Tibial nerve (tissue), 4 donors: ENCODE measurements at regions not wholly inside any gene's neighbourhood (a gene's known extent, or its start where the extent isn't known, plus 50 kb on each side); places are given as distances from the start of the nearest gene placed in this dataset.

Experiments
- EP300 ChIP-seq, 2 donors: sonication (generic); formaldehyde crosslinking; IDR thresholded peaks; one replicate each; pipeline ENCODE4 v1.6.1; 2017; ENCODE audit warnings: antibody characterized with exemption in 2 of 2, mild to moderate bottlenecking in 1 of 2
- TF ChIP-seq, protein P1 (sequence below), 5 experiments: fragments of 200-600 bp in 3 of 5; fragments of 450-650 bp in 2 of 5; sonication (generic) in 3 of 5; IDR thresholded peaks; one replicate each; pipeline ENCODE4 v1.5.1; 2016 to 2019; ENCODE audit warnings: antibody characterized with exemption in 5 of 5, mild to moderate bottlenecking in 3 of 5, moderate library complexity in 2 of 5

DNA sequence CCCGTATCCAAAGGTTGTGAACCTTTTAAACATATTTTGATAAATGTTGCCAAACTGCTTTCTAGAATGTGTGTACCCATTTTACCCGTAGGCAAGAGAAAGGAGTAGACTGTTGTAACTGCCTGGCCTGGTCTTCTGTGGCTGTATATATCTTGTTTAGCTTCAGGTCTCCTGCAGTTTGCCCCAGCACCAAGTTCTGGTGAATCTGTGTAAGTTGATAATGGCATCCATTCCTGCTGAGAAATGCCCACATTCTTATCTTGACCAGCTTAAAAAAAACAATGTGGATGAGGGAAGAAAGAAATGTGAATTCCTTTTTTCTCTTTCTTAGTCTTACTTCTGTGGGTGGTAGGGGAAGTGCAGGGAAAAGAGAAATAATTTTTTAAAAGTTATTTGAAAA lies 53.3 kb upstream of the TLE3 start:
- TF ChIP-seq, protein P1, sequence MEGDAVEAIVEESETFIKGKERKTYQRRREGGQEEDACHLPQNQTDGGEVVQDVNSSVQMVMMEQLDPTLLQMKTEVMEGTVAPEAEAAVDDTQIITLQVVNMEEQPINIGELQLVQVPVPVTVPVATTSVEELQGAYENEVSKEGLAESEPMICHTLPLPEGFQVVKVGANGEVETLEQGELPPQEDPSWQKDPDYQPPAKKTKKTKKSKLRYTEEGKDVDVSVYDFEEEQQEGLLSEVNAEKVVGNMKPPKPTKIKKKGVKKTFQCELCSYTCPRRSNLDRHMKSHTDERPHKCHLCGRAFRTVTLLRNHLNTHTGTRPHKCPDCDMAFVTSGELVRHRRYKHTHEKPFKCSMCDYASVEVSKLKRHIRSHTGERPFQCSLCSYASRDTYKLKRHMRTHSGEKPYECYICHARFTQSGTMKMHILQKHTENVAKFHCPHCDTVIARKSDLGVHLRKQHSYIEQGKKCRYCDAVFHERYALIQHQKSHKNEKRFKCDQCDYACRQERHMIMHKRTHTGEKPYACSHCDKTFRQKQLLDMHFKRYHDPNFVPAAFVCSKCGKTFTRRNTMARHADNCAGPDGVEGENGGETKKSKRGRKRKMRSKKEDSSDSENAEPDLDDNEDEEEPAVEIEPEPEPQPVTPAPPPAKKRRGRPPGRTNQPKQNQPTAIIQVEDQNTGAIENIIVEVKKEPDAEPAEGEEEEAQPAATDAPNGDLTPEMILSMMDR (IDR thresholded peaks at IDR 0.05) = no peak
- no peak for TF ChIP-seq EP300 (IDR thresholded peaks at IDR 0.05)
